ENCODE measurements at regions not wholly inside any gene's neighbourhood (a gene's known extent, or its start where the extent isn't known, plus 50 kb on each side); places are given as distances from the start of the nearest gene placed in this dataset.
A peak's percentile ranks its signal among the peaks of the same experiment; 100 is the strongest.
"Not testable (repeated sequence)": the region's sequence is repeated elsewhere in the genome, so short reads cannot be mapped to it uniquely, and the experiment has no call there.

DNA sequence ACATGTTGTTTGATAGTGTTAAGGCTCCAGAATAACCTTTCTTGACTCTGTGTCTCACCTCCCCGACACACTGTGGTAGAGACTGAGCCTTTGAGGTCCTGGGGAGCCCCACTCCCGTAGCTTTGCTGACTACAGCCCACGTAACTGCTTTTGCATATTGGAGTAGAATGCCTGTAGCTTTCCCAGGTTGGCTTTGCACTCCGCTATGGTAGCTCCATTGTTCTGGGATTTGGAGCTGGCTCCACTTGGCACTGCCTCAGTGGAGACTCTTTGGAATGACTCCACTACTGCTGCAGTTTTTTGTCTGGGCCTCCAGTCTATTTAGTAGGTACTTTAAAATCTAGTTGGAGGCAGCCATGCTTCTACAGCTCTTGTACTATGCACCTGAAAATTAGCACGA lies 56.2 kb upstream of the ANXA1 start:
- Mint-ChIP-seq H3K9me3 (no peaks in the 10 kb centered on the region), H3K36me3 (peaks cover 0 to 3% (median 0%) of the 10 kb centered on the region in 3 donors), H3K27ac (no peak overlapping the region), H3K4me1 (peaks cover 0 to 7% (median 4%) of the 10 kb centered on the region in 4 donors), H3K27me3 (peaks cover 0 to 4% (median 0%) of the 10 kb centered on the region in 5 donors), H3K4me3 (no peak overlapping the region)
- POLR2A ChIA-PET: no interaction called here
- no peak for DNase-seq
- ATAC-seq: no peak

- Mint-ChIP-seq H3K9me3 (no peaks in the 10 kb centered on the region), H3K27me3 (peaks cover 0 to 1% (median 0%) of the 10 kb centered on the region in 5 donors), H3K4me3 (peak overlapping the region in 8 of 10 donors; percentile 27 to 79 (median 49)), H3K4me1 (peaks cover 0 to 7% (median 4%) of the 10 kb centered on the region in 4 donors), H3K27ac (no peak overlapping the region), H3K36me3 (peaks cover 0 to 3% (median 0%) of the 10 kb centered on the region in 3 donors)
- ATAC-seq (no peak), DNase-seq (no peak)
- POLR2A ChIA-PET: no interaction called here
These were observed 57.8 kb upstream of the ANXA1 start for GRCh38 chr9:73093740-73094379.

DNA sequence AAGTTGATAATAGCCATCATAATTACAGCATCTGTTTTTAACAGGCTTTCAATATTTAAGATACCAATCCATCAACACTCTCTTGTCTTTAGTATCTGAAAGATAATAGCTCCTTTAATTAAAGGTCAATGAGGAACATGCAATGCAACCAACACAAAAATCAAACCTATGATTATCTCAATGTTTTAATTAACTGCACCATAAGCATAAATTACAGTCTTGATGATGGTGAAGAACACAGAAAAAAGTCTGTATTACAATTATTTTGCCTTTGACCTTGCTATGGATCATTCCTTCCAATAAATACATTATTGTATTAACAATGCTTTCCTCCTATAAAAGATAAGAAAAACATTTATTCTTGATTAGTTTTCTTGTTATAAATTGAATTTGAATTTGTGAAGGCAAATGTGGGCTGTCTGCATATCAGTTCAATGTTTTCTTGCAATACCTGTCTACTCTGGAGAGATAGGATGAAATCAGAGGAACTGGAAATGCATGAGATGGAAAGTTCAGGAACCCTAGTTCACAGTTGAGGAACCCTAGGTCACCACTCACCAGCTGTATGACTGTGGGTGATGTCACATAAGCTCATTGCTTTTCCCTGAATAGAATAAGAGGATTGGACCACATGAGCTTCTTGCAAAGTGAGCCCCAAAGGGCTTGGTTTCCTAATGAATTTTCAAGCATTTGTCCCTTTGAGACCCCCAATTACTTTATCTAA lies 58.5 kb upstream of the ANXA1 start:
- no peak overlapping the region for H3K27ac Mint-ChIP-seq

DNA sequence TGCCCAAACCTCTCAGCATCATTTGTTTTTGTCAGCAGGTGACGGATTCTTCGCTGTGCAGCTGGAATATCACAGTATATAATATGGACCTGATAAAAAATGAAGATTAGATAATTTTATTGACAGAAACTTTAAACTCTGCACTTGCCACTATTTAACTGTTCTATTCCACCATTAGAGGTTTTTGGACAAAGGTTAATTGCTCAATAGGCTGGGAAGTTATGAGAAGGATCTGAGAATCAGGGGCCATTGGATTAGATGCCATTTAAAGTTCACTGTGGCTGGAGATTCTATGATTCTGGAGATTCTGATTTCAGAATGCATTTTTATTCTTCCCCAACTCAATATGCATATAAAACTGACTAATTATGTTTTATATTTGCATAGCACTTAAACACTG lies 59.8 kb upstream of the ANXA1 start:
- Mint-ChIP-seq H3K27ac (no peak overlapping the region), H3K4me1 (peaks cover 0 to 7% (median 4%) of the 10 kb centered on the region in 4 donors), H3K9me3 (no peaks in the 10 kb centered on the region), H3K4me3 (no peak overlapping the region), H3K36me3 (peaks cover 0 to 3% (median 0%) of the 10 kb centered on the region in 3 donors), H3K27me3 (peaks cover 0 to 5% (median 0%) of the 10 kb centered on the region in 5 donors)
- POLR2A ChIA-PET: no interaction called here
- DNase-seq (no peak), ATAC-seq (no peak)

More for the DNA sequence above, 58.5 kb upstream of the ANXA1 start:
- H3K36me3 Mint-ChIP-seq: peaks cover 0 to 3% (median 0%) of the 10 kb centered on the region in 3 donors
- H3K4me3 Mint-ChIP-seq: no peak overlapping the region
- no peak for ATAC-seq
- peaks cover 0 to 7% (median 4%) of the 10 kb centered on the region in 4 donors for H3K4me1 Mint-ChIP-seq
- no peak for DNase-seq
- POLR2A ChIA-PET: no interaction called here
- no peaks in the 10 kb centered on the region for H3K9me3 Mint-ChIP-seq
- H3K27me3 Mint-ChIP-seq: peaks cover 0 to 3% (median 0%) of the 10 kb centered on the region in 5 donors

DNA sequence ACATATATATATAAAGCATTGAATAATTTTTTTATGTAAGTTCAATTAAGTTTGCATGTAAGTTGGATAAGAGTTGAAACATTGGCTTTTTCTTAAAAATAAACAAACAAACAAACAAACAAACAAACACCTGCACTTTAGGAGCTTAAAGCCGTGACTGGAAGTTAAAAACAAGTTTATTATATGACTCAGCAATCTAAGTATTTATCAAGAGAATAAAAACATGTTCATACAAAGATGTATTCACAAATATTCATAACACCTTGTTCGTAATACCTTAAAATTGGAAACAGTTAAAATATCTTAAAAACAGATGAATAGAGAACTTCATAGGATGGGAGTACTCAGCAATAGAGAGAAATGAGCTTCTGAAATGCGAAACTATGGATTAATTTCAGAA lies 61.5 kb upstream of the ANXA1 start:
- Mint-ChIP-seq H3K27me3 (peaks cover 0 to 11% (median 4%) of the 10 kb centered on the region in 5 donors), H3K27ac (no peak overlapping the region), H3K9me3 (no peaks in the 10 kb centered on the region), H3K4me1 (peaks cover 0 to 7% (median 4%) of the 10 kb centered on the region in 4 donors), H3K36me3 (peaks cover 0 to 3% (median 0%) of the 10 kb centered on the region in 3 donors), H3K4me3 (no peak overlapping the region)
- DNase-seq (no peak), ATAC-seq (no peak)
- POLR2A ChIA-PET: no interaction called here

- DNase-seq (no peak), ATAC-seq (no peak)
- Mint-ChIP-seq H3K9me3 (no peaks in the 10 kb centered on the region), H3K27ac (no peak overlapping the region), H3K4me3 (no peak overlapping the region), H3K27me3 (peaks cover 0 to 11% (median 4%) of the 10 kb centered on the region in 5 donors), H3K4me1 (peaks cover 0 to 6% (median 4%) of the 10 kb centered on the region in 4 donors), H3K36me3 (no peaks in the 10 kb centered on the region)
- POLR2A ChIA-PET: no interaction called here
These were observed 62.2 kb upstream of the ANXA1 start for GRCh38 chr9:73089304-73089985.

DNA sequence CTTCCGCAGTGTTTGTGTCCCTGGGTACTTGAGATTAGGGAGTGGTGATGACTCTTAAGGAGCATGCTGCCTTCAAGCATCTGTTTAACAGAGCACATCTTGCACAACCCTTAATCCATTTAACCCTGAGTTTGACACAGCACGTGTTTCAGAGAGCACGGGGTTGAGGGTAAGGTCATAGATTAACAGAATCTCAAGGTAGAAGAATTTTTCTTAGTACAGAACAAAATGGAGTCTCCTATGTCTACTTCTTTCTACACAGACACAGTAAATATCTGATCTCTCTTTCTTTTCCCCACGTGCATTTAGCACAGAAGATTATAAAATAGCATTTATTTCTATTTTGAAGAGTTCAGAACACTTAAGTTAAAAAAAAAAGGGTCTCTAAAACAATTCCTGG lies 63.8 kb upstream of the ANXA1 start:
- POLR2A ChIA-PET, H3K4me3 Mint-ChIP-seq, H3K27ac Mint-ChIP-seq, DNase-seq, ATAC-seq, H3K9me3 Mint-ChIP-seq, H3K4me1 Mint-ChIP-seq, H3K36me3 Mint-ChIP-seq: not testable (repeated sequence)
- H3K27me3 Mint-ChIP-seq: peaks cover 0 to 11% (median 4%) of the 10 kb centered on the region in 5 donors

GRCh38 chr9:73083519-73083918 lies 68.1 kb upstream of the ANXA1 start:
- ATAC-seq (no peak), DNase-seq (no peak)
- POLR2A ChIA-PET: no interaction called here
- Mint-ChIP-seq H3K27ac (no peak overlapping the region), H3K27me3 (peaks cover 0 to 10% (median 4%) of the 10 kb centered on the region in 5 donors), H3K36me3 (no peaks in the 10 kb centered on the region), H3K4me3 (no peak overlapping the region), H3K9me3 (no peaks in the 10 kb centered on the region), H3K4me1 (no peaks in the 10 kb centered on the region)

GRCh38 chr9:73081979-73082657 lies 69.5 kb upstream of the ANXA1 start:
- peak in 3 of 10 donors; percentile 21 for DNase-seq
- POLR2A ChIA-PET: no interaction called here
- Mint-ChIP-seq H3K4me1 (no peaks in the 10 kb centered on the region), H3K36me3 (no peaks in the 10 kb centered on the region), H3K9me3 (no peaks in the 10 kb centered on the region), H3K27me3 (peaks cover 0 to 10% (median 5%) of the 10 kb centered on the region in 5 donors), H3K27ac (no peak overlapping the region), H3K4me3 (no peak overlapping the region)
- ATAC-seq: no peak

GRCh38 chr9:73080110-73080694 lies 71.5 kb upstream of the ANXA1 start:
- H3K27ac Mint-ChIP-seq: peak overlapping the region in 1 of 10 donors; percentile 40
- peaks cover 0 to 9% (median 5%) of the 10 kb centered on the region in 5 donors for H3K27me3 Mint-ChIP-seq
- no peaks in the 10 kb centered on the region for H3K9me3 Mint-ChIP-seq
- DNase-seq (no peak), ATAC-seq (no peak)
- POLR2A ChIA-PET: no interaction called here
- H3K4me3 Mint-ChIP-seq: no peak overlapping the region
- no peaks in the 10 kb centered on the region for H3K36me3 Mint-ChIP-seq
- H3K4me1 Mint-ChIP-seq: no peaks in the 10 kb centered on the region

DNA sequence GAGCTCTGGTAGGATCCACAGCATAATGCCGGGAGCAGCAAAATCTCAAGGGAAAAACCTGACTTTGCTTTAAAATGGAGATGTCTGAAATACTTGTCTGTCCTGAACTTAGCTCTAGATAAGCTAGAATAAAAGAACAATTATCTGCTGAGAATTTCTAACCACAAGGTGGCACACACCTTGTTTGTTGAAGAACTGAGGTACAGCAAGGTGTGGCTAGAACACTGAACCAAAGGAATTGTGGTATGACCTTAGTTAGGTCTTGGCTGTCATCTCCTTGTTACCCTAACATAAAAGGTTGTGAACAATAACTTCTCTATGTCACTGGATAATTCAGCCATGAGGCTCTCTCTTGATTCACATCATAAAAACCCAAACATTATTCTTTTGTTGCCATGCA lies 72.3 kb upstream of the ANXA1 start:
- Mint-ChIP-seq H3K36me3 (no peaks in the 10 kb centered on the region), H3K9me3 (no peaks in the 10 kb centered on the region), H3K27ac (no peak overlapping the region), H3K27me3 (peaks cover 0 to 9% (median 4%) of the 10 kb centered on the region in 5 donors), H3K4me1 (no peaks in the 10 kb centered on the region), H3K4me3 (no peak overlapping the region)
- POLR2A ChIA-PET: no interaction called here
- ATAC-seq (peak in 1 of 2 donors; percentile 66), DNase-seq (peak in 2 of 10 donors; percentile 13 to 15)

- DNase-seq (no peak), ATAC-seq (no peak)
- H3K27ac Mint-ChIP-seq: no peak overlapping the region
- no peaks in the 10 kb centered on the region for H3K36me3 Mint-ChIP-seq
- H3K27me3 Mint-ChIP-seq: peaks cover 0 to 13% (median 5%) of the 10 kb centered on the region in 5 donors
- no peaks in the 10 kb centered on the region for H3K4me1 Mint-ChIP-seq
- H3K9me3 Mint-ChIP-seq: no peaks in the 10 kb centered on the region
- no peak overlapping the region for H3K4me3 Mint-ChIP-seq
- POLR2A ChIA-PET: no interaction called here
These were observed 74.0 kb upstream of the ANXA1 start for GRCh38 chr9:73077625-73078030.

All from naive thymus-derived CD8-positive, alpha-beta T cell (primary cell).